ENCODE measurements at regions not wholly inside any gene's neighbourhood (a gene's known extent, or its start where the extent isn't known, plus 50 kb on each side); places are given as distances from the start of the nearest gene placed in this dataset.

DNA sequence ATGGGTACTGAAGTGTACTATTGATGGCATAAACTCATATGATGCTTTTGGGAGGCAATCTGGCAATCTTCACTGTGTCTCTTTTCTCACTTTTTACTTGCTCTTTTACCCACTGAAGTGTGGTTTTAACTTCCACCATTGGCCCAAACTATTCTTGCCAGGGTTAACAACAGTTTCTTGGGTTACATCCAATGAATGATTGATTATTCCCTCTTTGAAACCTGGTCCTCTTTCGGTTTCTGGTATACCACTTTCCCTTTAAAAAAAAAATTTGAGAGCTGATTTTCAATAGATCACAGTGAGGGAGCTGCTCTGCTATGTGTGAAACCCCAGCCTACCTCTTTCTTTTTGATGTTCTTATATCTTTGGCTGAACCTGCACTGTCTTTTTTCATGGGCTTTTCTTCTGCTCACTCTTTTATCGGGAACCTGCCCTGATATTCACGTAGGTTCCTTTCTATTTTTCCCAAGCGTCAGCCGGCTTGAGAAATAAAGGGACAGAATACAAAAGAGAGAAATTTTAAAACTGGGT lies 56.1 kb upstream of the OR4E1 start:
- DNase-seq (ENCODE audit: low read depth), result no peak

DNA sequence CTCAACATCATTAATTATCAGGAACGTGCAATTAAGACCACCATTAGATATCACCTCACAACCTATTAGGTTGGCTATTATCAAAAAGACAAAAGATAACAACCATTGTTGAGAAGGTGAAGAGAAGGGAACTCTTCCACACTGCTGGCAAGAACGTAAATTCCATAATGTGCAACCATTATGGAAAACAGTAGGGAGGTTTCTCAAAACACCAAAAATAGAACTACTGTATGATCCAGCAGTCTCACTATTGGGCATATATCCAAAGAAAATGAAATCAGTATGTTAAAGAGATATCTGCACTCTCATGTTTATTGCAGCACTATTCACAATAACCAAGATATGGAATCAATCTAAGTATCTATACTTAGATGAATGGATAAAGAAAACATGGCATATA lies 51.6 kb upstream of the OR4E1 start:
- DNase-seq (ENCODE audit: low read depth), result no peak

DNA sequence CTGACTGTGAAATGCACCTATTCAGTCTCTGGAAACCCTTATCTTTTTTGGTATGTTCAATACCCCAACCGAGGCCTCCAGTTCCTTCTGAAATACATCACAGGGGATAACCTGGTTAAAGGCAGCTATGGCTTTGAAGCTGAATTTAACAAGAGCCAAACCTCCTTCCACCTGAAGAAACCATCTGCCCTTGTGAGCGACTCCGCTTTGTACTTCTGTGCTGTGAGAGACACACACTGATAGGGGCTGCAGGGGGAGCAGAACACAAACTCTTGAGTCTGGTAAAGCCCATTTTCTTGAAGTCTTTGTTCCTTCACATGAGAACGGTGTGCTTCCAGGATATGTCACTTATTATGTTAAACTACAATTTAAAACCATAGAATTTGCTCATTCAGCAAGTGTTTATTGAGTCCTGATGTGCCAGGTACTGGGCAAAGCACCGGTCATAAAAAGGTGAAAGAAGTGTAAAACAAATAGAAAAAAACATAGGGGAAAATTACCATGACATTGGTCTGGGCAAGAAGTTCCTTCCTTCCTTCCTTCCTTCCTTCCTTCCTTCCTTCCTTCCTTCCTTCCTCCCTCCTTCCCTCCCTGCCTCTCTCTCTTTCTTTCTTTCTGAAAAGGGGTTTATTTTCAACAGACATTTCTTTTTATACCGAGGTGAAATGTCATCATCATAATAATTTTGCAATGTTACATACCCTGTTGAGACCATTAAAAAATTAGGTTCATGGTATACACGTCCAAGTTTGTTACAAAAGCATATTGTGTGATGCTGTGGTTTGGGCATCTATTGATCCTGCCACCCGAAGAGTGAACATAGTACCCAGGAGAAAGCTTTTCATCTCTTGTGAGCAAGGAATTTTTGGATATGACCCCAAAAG lies 50.7 kb upstream of the OR4E1 start:
- DNase-seq (ENCODE audit: low read depth), result no peak

DNA sequence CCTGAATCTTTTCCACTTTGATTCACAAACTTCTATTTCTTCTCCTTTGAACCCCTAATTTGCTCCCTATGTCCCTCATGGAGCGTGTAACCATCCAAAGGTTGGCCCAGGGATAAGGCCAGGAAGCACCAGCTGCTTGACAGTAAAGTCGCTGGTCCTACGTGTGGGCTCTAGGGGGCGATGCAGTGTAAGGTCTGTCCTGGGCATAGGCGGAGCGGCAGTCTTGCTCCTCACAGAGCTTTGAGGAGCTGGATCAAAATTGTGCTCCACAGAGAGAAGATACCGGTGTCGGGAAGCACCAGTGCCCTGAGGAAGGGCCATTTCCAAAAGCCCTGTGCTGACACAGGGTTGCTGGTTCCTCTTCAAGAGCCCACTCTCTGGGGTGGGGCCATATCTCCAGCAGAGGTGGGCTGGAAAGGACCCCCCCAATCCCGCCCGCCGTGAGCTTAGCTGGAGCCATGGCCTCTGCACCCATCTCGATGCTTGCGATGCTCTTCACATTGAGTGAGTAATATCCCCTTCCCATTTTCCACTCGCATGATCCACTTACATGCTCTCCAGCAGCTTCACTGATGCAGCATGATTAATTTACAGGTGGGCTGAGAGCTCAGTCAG lies 49.9 kb upstream of the OR4E1 start:
- no peak for DNase-seq (ENCODE audit: low read depth)

All from stimulated activated CD8-positive, alpha-beta memory T cell treated with anti-CD3 and anti-CD28 coated beads, Interleukin-12 subunit alpha, Interleukin-12 subunit beta, amount 100 ng/mL, for 4 hours (primary cell).